Transverse colon (tissue), 4 donors: ENCODE measurements at regions not wholly inside any gene's neighbourhood (a gene's known extent, or its start where the extent isn't known, plus 50 kb on each side); places are given as distances from the start of the nearest gene placed in this dataset.

Experiments used
- DNase-seq: peaks from one replicate; pipeline ENCODE4 v3.0.0-alpha.2; 2019
- H3K27ac ChIP-seq, 4 donors: fragments of 200-600 bp; sonication (generic); 2 replicates each; pipeline ENCODE4 v1.5.1; 2016 to 2018; ENCODE audit warnings: inconsistent platforms in 4 of 4
- H3K27me3 ChIP-seq: fragments of 200-600 bp; sonication (generic); 2 replicates; pipeline ENCODE4 v1.5.1; 2017; ENCODE audit warnings: inconsistent platforms
- H3K36me3 ChIP-seq, 4 donors: fragments of 200-600 bp; sonication (generic); 2 replicates each; pipeline ENCODE4 v1.5.1; 2017 to 2019; ENCODE audit warnings: inconsistent platforms in 4 of 4
- H3K4me1 ChIP-seq, 4 donors: fragments of 200-600 bp; sonication (generic); 2 replicates each; pipeline ENCODE4 v1.5.1; 2017 to 2020; ENCODE audit warnings: inconsistent platforms in 4 of 4
- H3K4me3 ChIP-seq, 4 donors: fragments of 200-600 bp; sonication (generic); 1 replicate in 1 of 4; 2 replicates in 3 of 4; pipeline versions ENCODE4 v1.5.1 to v1.6.1; 2017 to 2019; ENCODE audit warnings: inconsistent platforms in 4 of 4
- H3K9me3 ChIP-seq, 2 donors: fragments of 200-600 bp; sonication (generic); 2 replicates each; pipeline ENCODE4 v1.5.1; 2017 to 2019; ENCODE audit warnings: inconsistent platforms in 2 of 2
- CTCF ChIP-seq, 5 experiments: fragments of 200-600 bp in 3 of 5; fragments of 450-650 bp in 2 of 5; sonication (generic) in 3 of 5; IDR thresholded peaks; 1 replicate in 2 of 5; 2 replicates in 3 of 5; pipeline ENCODE4 v1.5.1; 2016 to 2017; ENCODE audit warnings: antibody characterized with exemption in 5 of 5, inconsistent platforms in 3 of 5, mild to moderate bottlenecking in 2 of 5, moderate library complexity in 1 of 5
- EP300 ChIP-seq: sonication (generic); formaldehyde crosslinking; IDR thresholded peaks from one replicate; pipeline ENCODE4 v1.6.1; 2017; ENCODE audit warnings: antibody characterized with exemption, low read depth
- POLR2A ChIP-seq: fragments of 450-650 bp; IDR thresholded peaks from one replicate; pipeline ENCODE4 v1.6.1; 2016; ENCODE audit warnings: antibody characterized with exemption, mild to moderate bottlenecking, moderate library complexity
- POLR2AphosphoS5 ChIP-seq, 3 donors: sonication (generic); formaldehyde crosslinking; IDR thresholded peaks; one replicate each; pipeline ENCODE4 v1.6.1; 2016; ENCODE audit warnings: antibody characterized with exemption in 3 of 3
- WGBS, 2 donors: methylation state at CpG; one replicate each; pipeline ENCODE4 v1.1.5; 2018; ENCODE audit warnings: low coverage in 1 of 2; 5-methylcytosine and 5-hydroxymethylcytosine counted together
- in situ Hi-C, 4 donors: fragments of 200-750 bp; cut with MboI; loops; one replicate each; pipeline versions ENCODE4 v1.15.0 to v1.15.1; 2017; ENCODE audit warnings: low sequenced_read_pairs in 3 of 4, low pct_ligation_motif_present in 1 of 4, low pct_unique_long_range_greater_than_20kb in 1 of 4
- intact Hi-C: fragments of 100-400 bp; cut with DNase I; formaldehyde crosslinking; loops from one replicate; pipeline ENCODE4 v1.15.1; 2023; ENCODE audit warnings: low total_unique reads

- 83% methylated on average over 2 of the region's 2 CpGs; no CpG with 5 or more reads in 1 of the 2 donors for WGBS, 2 donors
- in situ Hi-C loops (no loop called here), intact Hi-C loops (no loop called here)
- no peak for TF ChIP-seq POLR2AphosphoS5 (IDR thresholded peaks at IDR 0.05)
- TF ChIP-seq CTCF (IDR thresholded peaks at IDR 0.05): no peak
- TF ChIP-seq EP300: no peak
- TF ChIP-seq POLR2A: no peak
- no peaks in the 10 kb centered on the region for H3K4me1 ChIP-seq
- H3K9me3 ChIP-seq: no peaks in the 10 kb centered on the region
- no peak overlapping the region for H3K4me3 ChIP-seq
- H3K27ac ChIP-seq: no peak overlapping the region
- H3K27me3 ChIP-seq: no peaks in the 10 kb centered on the region
- H3K36me3 ChIP-seq: no peaks in the 10 kb centered on the region
- DNase-seq: no peak
These were observed 150.4 kb upstream of the GGTLC1 start for GRCh38 chr20:24138951-24139350.

- Histone ChIP-seq H3K27ac (no peak overlapping the region), H3K4me3 (no peak overlapping the region), H3K27me3 (no peaks in the 10 kb centered on the region), H3K36me3 (no peaks in the 10 kb centered on the region), H3K4me1 (no peaks in the 10 kb centered on the region), H3K9me3 (no peaks in the 10 kb centered on the region)
- WGBS, 2 donors: 75% methylated on average over 5 of the region's 5 CpGs; no CpG with 5 or more reads in 1 of the 2 donors
- DNase-seq: no peak
- TF ChIP-seq EP300 (no peak), POLR2AphosphoS5 (IDR thresholded peaks at IDR 0.05) (no peak), POLR2A (no peak), CTCF (IDR thresholded peaks at IDR 0.05) (no peak)
- in situ Hi-C loops (no loop called here), intact Hi-C loops (no loop called here)
These were observed 149.7 kb upstream of the GGTLC1 start for GRCh38 chr20:24138196-24138857.

- in situ Hi-C loops: no loop called here
- TF ChIP-seq EP300 (no peak), CTCF (IDR thresholded peaks at IDR 0.05) (no peak), POLR2A (no peak), POLR2AphosphoS5 (IDR thresholded peaks at IDR 0.05) (no peak)
- H3K4me3 ChIP-seq: no peak overlapping the region
- H3K36me3 ChIP-seq: no peaks in the 10 kb centered on the region
- H3K4me1 ChIP-seq: no peaks in the 10 kb centered on the region
- 75 to 79% methylated on average over 2 of the region's 2 CpGs for WGBS, 2 donors
- DNase-seq: no peak
- H3K27me3 ChIP-seq: no peaks in the 10 kb centered on the region
- H3K27ac ChIP-seq: no peak overlapping the region
- intact Hi-C loops: no loop called here
- H3K9me3 ChIP-seq: no peaks in the 10 kb centered on the region
These were observed 148.2 kb upstream of the GGTLC1 start for GRCh38 chr20:24136659-24137246.

- Histone ChIP-seq H3K4me3 (no peak overlapping the region), H3K27ac (no peak overlapping the region), H3K36me3 (no peaks in the 10 kb centered on the region), H3K4me1 (no peaks in the 10 kb centered on the region), H3K9me3 (no peaks in the 10 kb centered on the region), H3K27me3 (no peaks in the 10 kb centered on the region)
- intact Hi-C loops (no loop called here), in situ Hi-C loops (no loop called here)
- DNase-seq: no peak
- 83% methylated on average over 12 of the region's 12 CpGs; no CpG with 5 or more reads in 1 of the 2 donors for WGBS, 2 donors
- no peak for TF ChIP-seq POLR2A
- TF ChIP-seq POLR2AphosphoS5 (IDR thresholded peaks at IDR 0.05): no peak
- no peak for TF ChIP-seq CTCF (IDR thresholded peaks at IDR 0.05)
These were observed 147.2 kb upstream of the GGTLC1 start for GRCh38 chr20:24135781-24136180.
